H1 (cell line): ENCODE measurements at regions not wholly inside any gene's neighbourhood (a gene's known extent, or its start where the extent isn't known, plus 50 kb on each side); places are given as distances from the start of the nearest gene placed in this dataset.

Experiments
- CTCF ChIA-PET: fragments of 300-600 bp; sonication (Branson Sonifier 250); formaldehyde crosslinking; loops from one replicate; lab custom pipeline; 2021; ENCODE audit not compliant: partially characterized antibody; lab: Charles Lee
- POLR2A ChIA-PET: fragments of 300-600 bp; sonication (Branson Sonifier 250); formaldehyde crosslinking; loops from one replicate; lab custom pipeline; 2021; ENCODE audit warnings: inconsistent platforms; ENCODE audit not compliant: partially characterized antibody; lab: Charles Lee
- DNase-seq, 2 experiments: peaks; one replicate each; pipeline versions ENCODE4 v3.0.0 to v3.0.0-alpha.2; 2010 to 2022; ENCODE audit warnings: low spot score in 2 of 2, low read depth in 1 of 2, mixed read lengths in 1 of 2
- FAIRE-seq: peaks from 2 replicates; lab custom pipeline; 2011; peaks lifted over from hg19 to GRCh38; lab: Jason Lieb, UNC
- H2AFZ ChIP-seq: 2 replicates; pipeline ENCODE4 v1.8.1; 2012; ENCODE audit warnings: low read length, inconsistent platforms
- H2AK5ac ChIP-seq: 2 replicates; pipeline ENCODE4 v1.6.1; 2013; ENCODE audit warnings: low read depth, low read length
- H2BK120ac ChIP-seq: replicated peaks from 2 replicates; pipeline ENCODE3; 2013; ENCODE audit warnings: low read depth, low read length, inconsistent platforms
- H2BK12ac ChIP-seq: 2 replicates; pipeline ENCODE4 v1.6.1; 2013; ENCODE audit warnings: low read depth, low read length
- H2BK15ac ChIP-seq: 2 replicates; pipeline ENCODE4 v1.6.1; 2013; ENCODE audit warnings: low read length
- H2BK20ac ChIP-seq: 2 replicates; pipeline ENCODE4 v1.6.1; 2013; ENCODE audit warnings: low read length
- H2BK5ac ChIP-seq: 2 replicates; pipeline ENCODE4 v1.6.1; 2013; ENCODE audit warnings: low read depth, low read length
- H3K14ac ChIP-seq: 2 replicates; pipeline ENCODE4 v1.6.1; 2013; ENCODE audit warnings: inconsistent platforms; ENCODE audit not compliant: insufficient read length
- H3K18ac ChIP-seq: 2 replicates; pipeline ENCODE4 v1.6.1; 2013; ENCODE audit warnings: low read length; ENCODE audit errors: extremely low read depth
- H3K23ac ChIP-seq: 2 replicates; pipeline ENCODE4 v1.6.1; 2013; ENCODE audit warnings: inconsistent platforms; ENCODE audit not compliant: insufficient read length
- H3K23me2 ChIP-seq: 2 replicates; pipeline ENCODE4 v1.6.1; 2013; ENCODE audit warnings: low read depth, low read length
- H3K27ac ChIP-seq: 2 replicates; pipeline ENCODE4 v1.6.1; 2011; ENCODE audit warnings: low read depth, low read length, inconsistent platforms
- H3K27me3 ChIP-seq, 4 experiments: replicated peaks in 1 of 4; 1 replicate in 1 of 4; 2 replicates in 3 of 4; pipeline versions ENCODE4 v1.6.1 to v1.8.1; 2011 to 2013; ENCODE audit warnings: low read length in 3 of 4, mild to moderate bottlenecking in 3 of 4, inconsistent platforms in 2 of 4, mixed read lengths in 2 of 4, moderate library complexity in 1 of 4; ENCODE audit not compliant: control insufficient read depth in 3 of 4, insufficient read depth in 3 of 4; ENCODE audit errors: extremely low read depth in 1 of 4
- H3K36me3 ChIP-seq, 4 experiments: 2 replicates each; pipeline versions ENCODE4 v1.6.1 to v1.8.1; 2011 to 2013; ENCODE audit warnings: mild to moderate bottlenecking in 4 of 4, low read length in 3 of 4, moderate library complexity in 2 of 4, control low read depth in 1 of 4, inconsistent platforms in 1 of 4; ENCODE audit not compliant: insufficient read depth in 4 of 4, control insufficient read depth in 2 of 4
- H3K4ac ChIP-seq: replicated peaks from 2 replicates; pipeline ENCODE3; 2013; ENCODE audit warnings: low read length, low read depth, mixed read lengths, inconsistent platforms; ENCODE audit not compliant: insufficient read length
- H3K4me1 ChIP-seq, 4 experiments: replicated peaks in 1 of 4; 1 replicate in 1 of 4; 2 replicates in 3 of 4; pipeline versions ENCODE4 v1.6.1 to v1.8.1; 2011 to 2013; ENCODE audit warnings: low read length in 3 of 4, inconsistent platforms in 2 of 4, mixed read lengths in 1 of 4; ENCODE audit not compliant: insufficient read depth in 4 of 4, control insufficient read depth in 3 of 4
- H3K4me2 ChIP-seq, 2 experiments: 2 replicates each; pipeline versions ENCODE4 v1.6.1 to v1.8.1; 2011 to 2013; ENCODE audit warnings: low read depth in 2 of 2, low read length in 2 of 2, control low read depth in 1 of 2, inconsistent platforms in 1 of 2, mild to moderate bottlenecking in 1 of 2; ENCODE audit not compliant: insufficient read depth in 1 of 2
- H3K4me3 ChIP-seq, 4 experiments: fragments of 200-600, 300-600 bp in 1 of 4; sonication (generic), shearing (Covaris generic), sonication (Bioruptor Twin) in 1 of 4; 2 replicates each; pipeline versions ENCODE4 v1.5.1 to v1.8.1; 2011 to 2016; ENCODE audit warnings: low read length in 4 of 4, low read depth in 3 of 4, control low read depth in 2 of 4, inconsistent platforms in 2 of 4, mild to moderate bottlenecking in 2 of 4, mixed read lengths in 1 of 4, moderate library complexity in 1 of 4; ENCODE audit not compliant: insufficient read depth in 2 of 4; ENCODE audit errors: extremely low read depth in 1 of 4
- H3K56ac ChIP-seq: replicated peaks from 2 replicates; pipeline ENCODE3; 2013; ENCODE audit warnings: low read depth, mild to moderate bottlenecking, mixed read lengths, low read length, inconsistent platforms; ENCODE audit not compliant: insufficient read length
- H3K79me1 ChIP-seq: 2 replicates; pipeline ENCODE4 v1.6.1; 2013; ENCODE audit warnings: low read depth, low read length, control low read depth
- H3K79me2 ChIP-seq, 2 experiments: 2 replicates each; pipeline versions ENCODE4 v1.6.1 to v1.8.1; 2012 to 2013; ENCODE audit warnings: low read length in 2 of 2, mild to moderate bottlenecking in 2 of 2, inconsistent platforms in 1 of 2; ENCODE audit not compliant: insufficient read depth in 2 of 2, control insufficient read depth in 1 of 2
- H3K9ac ChIP-seq, 4 experiments: replicated peaks in 1 of 4; 1 replicate in 1 of 4; 2 replicates in 3 of 4; pipeline versions ENCODE4 v1.6.1 to v1.8.1; 2011 to 2013; ENCODE audit warnings: low read depth in 3 of 4, low read length in 3 of 4, control low read depth in 2 of 4, mild to moderate bottlenecking in 2 of 4, moderate library complexity in 2 of 4, inconsistent platforms in 1 of 4; ENCODE audit errors: extremely low read depth in 1 of 4
- H3K9me3 ChIP-seq, 2 experiments: 2 replicates each; pipeline versions ENCODE4 v1.6.1 to v1.8.1; 2012 to 2013; ENCODE audit warnings: mild to moderate bottlenecking in 2 of 2, moderate library complexity in 2 of 2, control low read depth in 1 of 2, inconsistent platforms in 1 of 2, low read depth in 1 of 2, low read length in 1 of 2, mixed read lengths in 1 of 2; ENCODE audit not compliant: insufficient read depth in 2 of 2
- H4K20me1 ChIP-seq, 2 experiments: replicated peaks in 1 of 2; 2 replicates each; pipeline versions ENCODE3 to v1.8.1; 2011 to 2013; ENCODE audit warnings: inconsistent platforms in 2 of 2, low read length in 2 of 2, mild to moderate bottlenecking in 1 of 2; ENCODE audit not compliant: insufficient read depth in 2 of 2, control insufficient read depth in 1 of 2
- H4K5ac ChIP-seq: 2 replicates; pipeline ENCODE4 v1.6.1; 2013; ENCODE audit warnings: low read length, low read depth, mixed read lengths, inconsistent platforms; ENCODE audit not compliant: insufficient read length
- H4K8ac ChIP-seq: 2 replicates; pipeline ENCODE4 v1.8.0; 2013; ENCODE audit warnings: mild to moderate bottlenecking, moderate library complexity, low read length, inconsistent platforms; ENCODE audit not compliant: insufficient read depth; ENCODE audit errors: extremely low read depth
- H4K91ac ChIP-seq: replicated peaks from 2 replicates; pipeline ENCODE3; 2013; ENCODE audit warnings: low read length, mixed read lengths, inconsistent platforms; ENCODE audit not compliant: insufficient read length
- RNF2 ChIP-seq: fragments of 200-900, 300-1000 bp; sonication (generic); IDR thresholded peaks from 2 replicates; pipeline ENCODE4 v1.7.1; 2016; ENCODE audit warnings: borderline replicate concordance, low read depth, mild to moderate bottlenecking, antibody characterized with exemption, low read length; ENCODE audit not compliant: poor library complexity, severe bottlenecking; ENCODE audit errors: missing control alignments

DNA sequence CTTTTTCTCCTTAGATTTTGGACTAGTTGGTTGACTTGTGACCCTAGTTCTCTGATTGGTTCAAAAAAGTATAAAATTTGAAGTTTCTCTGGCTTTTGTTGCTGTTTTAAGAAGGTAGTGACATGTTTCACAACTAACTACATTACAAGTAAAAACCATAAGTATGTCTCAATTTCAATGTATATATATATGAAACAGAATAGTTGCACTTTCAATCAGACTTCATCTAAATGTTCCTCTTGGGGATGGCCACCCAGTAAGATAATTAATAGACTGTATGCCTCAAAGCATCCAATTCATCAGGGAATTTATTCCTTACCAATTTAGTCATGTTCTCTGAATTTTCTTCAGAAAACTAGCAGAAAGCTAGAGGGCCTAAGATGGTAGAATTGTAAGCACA, 259.7 kb downstream of the RPRM start:
- Histone ChIP-seq H3K9ac (no peak overlapping the region), H3K4me1 (no peaks in the 10 kb centered on the region), H3K79me2 (no peaks in the 10 kb centered on the region), H3K36me3 (no peaks in the 10 kb centered on the region), H2BK20ac (no peak overlapping the region), H2AFZ (no peak overlapping the region), H3K27ac (no peak overlapping the region), H2BK120ac (no peak overlapping the region), H2BK15ac (no peak overlapping the region), H3K4me3 (no peak overlapping the region), H2AK5ac (no peak overlapping the region), H3K14ac (no peak overlapping the region), H2BK5ac (no peak overlapping the region), H3K56ac (no peak overlapping the region), H3K9me3 (no peaks in the 10 kb centered on the region), H4K5ac (no peak overlapping the region), H3K4ac (no peak overlapping the region)
- no peak for FAIRE-seq
- CTCF ChIA-PET, result no interaction called here
- no peak for TF ChIP-seq RNF2
- TF ChIP-seq, all 59 proteins: peak for 0
- Histone ChIP-seq H4K20me1 (no peaks in the 10 kb centered on the region), H3K23ac (no peak overlapping the region), H2BK12ac (no peak overlapping the region), H3K18ac (no peak overlapping the region), H3K27me3 (no peaks in the 10 kb centered on the region), H3K4me2 (no peak overlapping the region), H3K23me2 (no peaks in the 10 kb centered on the region), H4K8ac (no peak overlapping the region), H4K91ac (no peak overlapping the region), H3K79me1 (no peaks in the 10 kb centered on the region)
- DNase-seq, result no peak
- POLR2A ChIA-PET, result no interaction called here
